LNCAP (cell line): ENCODE measurements at regions not wholly inside any gene's neighbourhood (a gene's known extent, or its start where the extent isn't known, plus 50 kb on each side); places are given as distances from the start of the nearest gene placed in this dataset.

Experiments
- TF ChIP-seq, protein P1 (sequence below): fragments of 450-650 bp; IDR thresholded peaks from 2 replicates; pipeline ENCODE4 v1.5.1; 2017; ENCODE audit warnings: mild to moderate bottlenecking

DNA sequence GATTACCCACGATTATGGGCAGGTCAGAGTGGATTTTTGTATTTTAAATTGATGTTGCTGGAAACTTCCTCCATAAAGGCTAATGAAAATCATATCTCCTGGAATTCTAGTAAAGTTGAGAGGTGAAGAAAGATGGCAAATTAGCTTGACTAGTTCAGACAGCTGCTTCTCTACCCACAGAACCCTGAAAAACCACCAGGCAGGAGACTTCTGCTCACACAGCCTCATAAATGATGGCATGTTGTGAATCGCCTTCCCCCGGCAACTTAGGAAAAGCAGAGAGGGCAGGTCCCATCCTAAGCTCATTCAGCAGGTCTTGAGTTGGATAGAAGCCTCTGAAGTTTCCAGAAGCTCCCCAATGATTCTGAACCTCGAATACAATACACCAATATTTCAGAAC, 87.6 kb upstream of the SLC7A1 start:
- TF ChIP-seq, protein P1, sequence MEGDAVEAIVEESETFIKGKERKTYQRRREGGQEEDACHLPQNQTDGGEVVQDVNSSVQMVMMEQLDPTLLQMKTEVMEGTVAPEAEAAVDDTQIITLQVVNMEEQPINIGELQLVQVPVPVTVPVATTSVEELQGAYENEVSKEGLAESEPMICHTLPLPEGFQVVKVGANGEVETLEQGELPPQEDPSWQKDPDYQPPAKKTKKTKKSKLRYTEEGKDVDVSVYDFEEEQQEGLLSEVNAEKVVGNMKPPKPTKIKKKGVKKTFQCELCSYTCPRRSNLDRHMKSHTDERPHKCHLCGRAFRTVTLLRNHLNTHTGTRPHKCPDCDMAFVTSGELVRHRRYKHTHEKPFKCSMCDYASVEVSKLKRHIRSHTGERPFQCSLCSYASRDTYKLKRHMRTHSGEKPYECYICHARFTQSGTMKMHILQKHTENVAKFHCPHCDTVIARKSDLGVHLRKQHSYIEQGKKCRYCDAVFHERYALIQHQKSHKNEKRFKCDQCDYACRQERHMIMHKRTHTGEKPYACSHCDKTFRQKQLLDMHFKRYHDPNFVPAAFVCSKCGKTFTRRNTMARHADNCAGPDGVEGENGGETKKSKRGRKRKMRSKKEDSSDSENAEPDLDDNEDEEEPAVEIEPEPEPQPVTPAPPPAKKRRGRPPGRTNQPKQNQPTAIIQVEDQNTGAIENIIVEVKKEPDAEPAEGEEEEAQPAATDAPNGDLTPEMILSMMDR = no peak

DNA sequence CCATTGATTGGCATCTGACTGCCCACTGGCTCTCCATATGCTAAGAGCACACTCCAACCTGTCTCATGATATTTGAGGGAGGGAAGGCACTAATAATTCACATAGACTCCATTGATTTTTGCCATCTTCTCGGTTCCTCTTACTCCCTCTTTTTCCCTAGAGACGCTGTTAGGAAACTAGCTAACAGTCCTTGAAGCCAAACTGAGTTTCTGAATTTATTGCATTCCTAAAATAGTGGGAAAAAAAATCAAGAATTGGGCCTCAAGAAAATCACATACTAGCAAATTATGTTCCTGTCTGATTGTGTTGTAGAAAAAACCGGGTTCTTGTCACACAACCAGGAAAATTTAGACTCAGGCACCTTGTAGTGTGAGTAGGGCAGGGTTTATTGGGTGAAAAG, 86.4 kb upstream of the SLC7A1 start:
- TF ChIP-seq, protein P1 = no peak

GRCh38 chr13:29679396-29680053, 84.0 kb upstream of the SLC7A1 start:
- TF ChIP-seq, protein P1 = no peak

- TF ChIP-seq, protein P1 = no peak
Observed at GRCh38 chr13:29677627-29678026, 82.1 kb upstream of the SLC7A1 start.

GRCh38 chr13:29676941-29677452, 81.5 kb upstream of the SLC7A1 start:
- TF ChIP-seq, protein P1 = no peak

- TF ChIP-seq, protein P1 = no peak
Observed at GRCh38 chr13:29676535-29676934, 81.0 kb upstream of the SLC7A1 start.

- TF ChIP-seq, protein P1 = no peak
Observed at GRCh38 chr13:29674532-29674931, 79.0 kb upstream of the SLC7A1 start.

- TF ChIP-seq, protein P1 = no peak
Observed at GRCh38 chr13:29664591-29664990, 69.1 kb upstream of the SLC7A1 start.
